PFSK-1 (cell line): ENCODE measurements at regions not wholly inside any gene's neighbourhood (a gene's known extent, or its start where the extent isn't known, plus 50 kb on each side); places are given as distances from the start of the nearest gene placed in this dataset.

ENCODE experiments used
- FOXP2 ChIP-seq: optimal IDR thresholded peaks from 2 replicates; pipeline ENCODE3; 2011; ENCODE audit warnings: borderline replicate concordance, control low read depth, inconsistent platforms; ENCODE audit not compliant: insufficient read depth; ENCODE audit errors: extremely low read length, extremely low read depth
- POLR2AphosphoS5 ChIP-seq: IDR thresholded peaks from 2 replicates; pipeline ENCODE4 v1.6.1; 2012; ENCODE audit warnings: low read depth, mild to moderate bottlenecking, control low read depth, low read length, moderate library complexity
- REST ChIP-seq, 2 experiments: IDR thresholded peaks; 2 replicates each; pipeline versions ENCODE4 v1.6.1 to v1.8.0; 2011 to 2012; ENCODE audit warnings: low read depth in 2 of 2, low read length in 2 of 2, control low read depth in 1 of 2, inconsistent platforms in 1 of 2, mild to moderate bottlenecking in 1 of 2, moderate library complexity in 1 of 2; ENCODE audit not compliant: insufficient read depth in 1 of 2
- SIN3A ChIP-seq: IDR thresholded peaks from 2 replicates; pipeline ENCODE4 v1.6.1; 2012; ENCODE audit warnings: mild to moderate bottlenecking, low read length, moderate library complexity, borderline replicate concordance; ENCODE audit not compliant: insufficient read depth
- TAF1 ChIP-seq: IDR thresholded peaks from 2 replicates; pipeline ENCODE4 v1.6.1; 2012; ENCODE audit warnings: low read length, control low read depth, borderline replicate concordance; ENCODE audit not compliant: insufficient read depth

- TF ChIP-seq REST (IDR thresholded peaks at IDR 0.05; ENCODE audit: insufficient read depth in 1 of 2, low read depth in 2 of 2, low read length in 2 of 2) (no peak), POLR2AphosphoS5 (no peak), FOXP2 (no peak), SIN3A (no peak), TAF1 (no peak)
Measured at GRCh38 chr2:215841175-215841816, 172.1 kb downstream of the MREG start.
